Mucosa of stomach (tissue), 1 donor: ENCODE measurements at regions not wholly inside any gene's neighbourhood (a gene's known extent, or its start where the extent isn't known, plus 50 kb on each side); places are given as distances from the start of the nearest gene placed in this dataset.
"Not testable (repeated sequence)": the region's sequence is repeated elsewhere in the genome, so short reads cannot be mapped to it uniquely, and the experiment has no call there.

ENCODE experiments used
- H3K27me3 ChIP-seq: one replicate; pipeline ENCODE4 v1.7.0; 2013; ENCODE audit warnings: mild to moderate bottlenecking, low read length; ENCODE audit not compliant: control insufficient read depth, insufficient read depth
- H3K36me3 ChIP-seq: one replicate; pipeline ENCODE4 v1.7.0; 2013; ENCODE audit warnings: low read length; ENCODE audit not compliant: control insufficient read depth, insufficient read depth
- H3K4me1 ChIP-seq: one replicate; pipeline ENCODE4 v1.7.0; 2013; ENCODE audit warnings: mild to moderate bottlenecking, low read length; ENCODE audit not compliant: control insufficient read depth, insufficient read depth
- H3K4me3 ChIP-seq: one replicate; pipeline ENCODE4 v1.7.0; 2013; ENCODE audit warnings: low read length
- H3K9ac ChIP-seq: one replicate; pipeline ENCODE4 v1.7.0; 2013; ENCODE audit warnings: mild to moderate bottlenecking, low read length, moderate library complexity
- H3K9me3 ChIP-seq: one replicate; pipeline ENCODE4 v1.7.0; 2013; ENCODE audit warnings: mild to moderate bottlenecking, low read length, moderate library complexity; ENCODE audit not compliant: control insufficient read depth
- donor health status: Pancreatic carcinoma.

GRCh38 chr7:114364151-114364550 is 50.5 kb upstream of the FOXP2 start:
- H3K9ac ChIP-seq: no peak overlapping the region
- H3K36me3 ChIP-seq: no peaks in the 10 kb centered on the region
- no peaks in the 10 kb centered on the region for H3K27me3 ChIP-seq
- H3K4me3 ChIP-seq: no peak overlapping the region
- no peaks in the 10 kb centered on the region for H3K4me1 ChIP-seq
- H3K9me3 ChIP-seq: no peaks in the 10 kb centered on the region

DNA sequence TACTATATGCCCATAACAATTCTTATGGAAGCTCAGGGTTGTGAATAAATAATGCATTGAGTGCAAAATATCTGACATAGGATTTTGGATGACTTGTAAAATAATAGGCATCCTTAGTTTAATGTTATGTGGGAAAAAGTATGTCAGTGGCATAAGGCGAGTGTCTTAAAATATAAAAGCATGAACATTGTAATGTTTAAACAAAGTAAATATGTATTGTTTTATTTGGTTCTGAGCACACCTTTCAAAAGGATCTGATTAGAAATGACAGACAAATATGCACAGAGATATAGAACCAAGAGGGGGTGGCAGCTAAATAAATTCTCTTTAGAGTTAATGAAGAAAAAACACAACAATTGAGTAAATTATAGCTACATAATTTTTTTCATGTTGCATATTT is 51.3 kb upstream of the FOXP2 start:
- no peaks in the 10 kb centered on the region for H3K36me3 ChIP-seq
- H3K4me3 ChIP-seq: no peak overlapping the region
- no peak overlapping the region for H3K9ac ChIP-seq
- no peaks in the 10 kb centered on the region for H3K4me1 ChIP-seq
- H3K9me3 ChIP-seq: no peaks in the 10 kb centered on the region
- no peaks in the 10 kb centered on the region for H3K27me3 ChIP-seq

DNA sequence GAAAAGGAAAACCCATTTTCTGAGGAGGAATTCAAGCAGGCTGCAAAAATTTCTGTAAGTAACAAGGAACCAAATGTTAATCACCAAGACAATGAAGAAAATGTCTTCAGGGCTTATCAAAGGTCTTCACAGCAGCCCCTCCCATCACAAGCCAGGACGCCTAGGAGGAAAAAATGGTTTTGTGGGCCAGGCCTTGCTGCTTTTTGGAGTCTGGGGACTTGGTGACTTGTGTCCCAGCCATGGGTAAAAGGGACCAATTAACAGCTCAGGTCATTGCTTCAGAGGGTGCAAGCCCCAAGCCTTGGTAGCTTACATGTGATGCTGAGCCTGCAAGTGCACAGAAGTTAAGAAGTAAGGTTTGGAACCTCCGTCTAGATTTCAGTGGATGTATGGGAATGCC is 55.7 kb upstream of the FOXP2 start:
- H3K4me3 ChIP-seq: no peak overlapping the region
- no peaks in the 10 kb centered on the region for H3K9me3 ChIP-seq
- no peaks in the 10 kb centered on the region for H3K36me3 ChIP-seq
- H3K4me1 ChIP-seq: no peaks in the 10 kb centered on the region
- H3K27me3 ChIP-seq: no peaks in the 10 kb centered on the region
- H3K9ac ChIP-seq: no peak overlapping the region

GRCh38 chr7:114356133-114356532 is 58.5 kb upstream of the FOXP2 start:
- Histone ChIP-seq H3K27me3 (no peaks in the 10 kb centered on the region), H3K9me3 (no peaks in the 10 kb centered on the region), H3K4me1 (no peaks in the 10 kb centered on the region), H3K9ac (no peak overlapping the region), H3K4me3 (no peak overlapping the region), H3K36me3 (no peaks in the 10 kb centered on the region)

- Histone ChIP-seq H3K36me3 (no peaks in the 10 kb centered on the region), H3K9me3 (no peaks in the 10 kb centered on the region), H3K27me3 (no peaks in the 10 kb centered on the region), H3K9ac (no peak overlapping the region), H3K4me3 (no peak overlapping the region), H3K4me1 (no peaks in the 10 kb centered on the region)
These were observed 60.3 kb upstream of the FOXP2 start for GRCh38 chr7:114354306-114354705.

DNA sequence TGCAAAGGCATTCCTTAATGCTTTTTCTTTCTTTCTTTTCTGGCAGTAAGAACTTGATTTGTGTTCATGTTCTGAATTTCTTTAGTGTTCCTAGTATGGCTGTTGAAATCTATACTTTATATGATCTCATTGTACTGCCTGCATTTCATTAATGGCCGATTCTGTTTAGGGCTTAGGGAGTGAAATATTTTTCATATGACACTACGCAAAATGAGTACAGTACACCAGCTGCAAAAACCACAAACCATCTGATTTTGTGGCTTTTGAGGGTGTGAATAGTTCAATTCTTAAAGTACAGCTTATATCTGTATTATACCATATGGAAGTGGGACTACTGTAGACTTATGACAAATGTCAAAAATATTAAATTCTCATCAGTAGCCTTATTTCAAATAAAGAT is 69.1 kb upstream of the FOXP2 start:
- Histone ChIP-seq H3K9ac (no peak overlapping the region), H3K27me3 (no peaks in the 10 kb centered on the region), H3K4me3 (no peak overlapping the region), H3K36me3 (no peaks in the 10 kb centered on the region), H3K4me1 (no peaks in the 10 kb centered on the region), H3K9me3 (no peaks in the 10 kb centered on the region)

DNA sequence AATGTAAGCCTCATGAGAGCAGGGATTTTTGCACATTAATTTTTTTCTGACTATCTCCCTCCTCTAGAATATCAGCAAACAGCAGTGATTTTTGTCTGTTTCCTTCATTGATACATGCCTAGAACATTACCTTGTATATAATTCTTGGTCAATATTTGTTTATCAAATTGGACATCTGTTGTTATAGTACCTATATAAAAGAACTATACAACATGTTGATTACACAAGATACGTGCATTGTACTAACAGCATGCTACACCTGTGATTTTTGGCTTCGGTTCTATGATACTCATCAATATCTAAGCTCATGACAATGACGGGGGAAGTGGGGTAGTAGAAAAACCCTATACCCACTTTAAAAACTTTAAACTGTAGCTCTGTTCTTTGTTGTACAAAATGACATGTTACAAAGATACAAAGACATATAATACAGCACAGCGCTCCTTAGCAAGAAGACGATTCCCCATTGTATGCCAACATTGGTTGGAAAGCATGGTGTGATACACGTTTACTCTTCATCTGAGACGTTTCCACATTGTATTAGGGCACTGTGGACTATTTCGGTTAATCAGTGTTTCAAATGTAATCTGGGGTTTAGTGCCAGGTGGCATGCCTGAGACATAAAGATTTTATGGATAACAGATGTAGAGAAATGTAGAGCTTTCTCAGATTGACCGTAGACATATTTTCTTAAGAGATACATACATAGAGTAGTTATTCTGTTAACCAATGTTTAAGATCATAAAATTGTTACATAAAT is 70.5 kb upstream of the FOXP2 start:
- Histone ChIP-seq H3K9ac (no peak overlapping the region), H3K9me3 (no peaks in the 10 kb centered on the region), H3K4me1 (no peaks in the 10 kb centered on the region), H3K36me3 (no peaks in the 10 kb centered on the region), H3K27me3 (no peaks in the 10 kb centered on the region), H3K4me3 (no peak overlapping the region)

DNA sequence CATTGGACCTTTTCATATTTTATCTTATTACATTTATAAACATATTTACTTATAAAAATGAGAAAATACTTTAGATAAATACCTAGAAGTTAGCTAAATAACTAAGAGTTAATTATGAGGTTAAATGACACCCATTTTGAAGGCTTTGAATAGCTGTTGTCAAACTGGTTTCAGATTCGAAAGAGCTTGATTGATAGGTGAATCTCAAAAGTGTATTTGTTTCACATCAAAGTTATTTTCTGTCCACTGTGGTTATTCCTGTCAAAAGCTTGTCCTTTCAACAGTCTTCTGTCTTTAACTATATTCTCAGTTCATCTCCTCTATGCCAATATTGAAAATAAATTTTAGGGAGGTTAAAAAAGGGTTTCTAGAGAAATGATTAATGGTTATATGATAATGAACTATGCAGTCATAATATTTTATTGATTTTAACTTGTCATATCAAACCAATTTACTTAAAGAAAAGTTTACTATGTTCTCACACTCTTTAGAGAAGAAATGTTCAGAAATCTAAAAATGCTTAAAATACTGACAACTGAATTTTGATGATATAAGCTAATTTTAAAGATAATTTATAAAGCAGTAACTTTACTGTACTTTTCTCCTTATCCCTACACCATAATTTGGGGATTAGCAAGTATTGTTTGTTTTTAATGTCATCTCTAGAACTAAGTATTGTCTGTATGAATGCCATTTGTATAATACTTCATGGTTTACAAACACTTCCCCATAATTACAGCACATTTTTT is 72.0 kb upstream of the FOXP2 start:
- Histone ChIP-seq H3K4me1 (no peaks in the 10 kb centered on the region), H3K4me3 (no peak overlapping the region), H3K9me3 (no peaks in the 10 kb centered on the region), H3K27me3 (no peaks in the 10 kb centered on the region), H3K9ac (no peak overlapping the region), H3K36me3 (no peaks in the 10 kb centered on the region)

- Histone ChIP-seq H3K4me1 (no peaks in the 10 kb centered on the region), H3K9ac (no peak overlapping the region), H3K4me3 (no peak overlapping the region), H3K9me3 (no peaks in the 10 kb centered on the region), H3K36me3 (no peaks in the 10 kb centered on the region), H3K27me3 (no peaks in the 10 kb centered on the region)
These were observed 73.0 kb upstream of the FOXP2 start for GRCh38 chr7:114341648-114342047.

GRCh38 chr7:114334989-114335388 is 79.6 kb upstream of the FOXP2 start:
- Histone ChIP-seq H3K36me3 (no peaks in the 10 kb centered on the region), H3K4me1 (no peaks in the 10 kb centered on the region), H3K9ac (no peak overlapping the region), H3K27me3 (no peaks in the 10 kb centered on the region), H3K9me3 (no peaks in the 10 kb centered on the region), H3K4me3 (no peak overlapping the region)

- H3K9me3 ChIP-seq, H3K9ac ChIP-seq, H3K4me3 ChIP-seq, H3K27me3 ChIP-seq, H3K36me3 ChIP-seq, H3K4me1 ChIP-seq: not testable (repeated sequence)
These were observed 85.2 kb upstream of the FOXP2 start for GRCh38 chr7:114329458-114329857.

- Histone ChIP-seq H3K4me1 (no peaks in the 10 kb centered on the region), H3K9me3 (no peaks in the 10 kb centered on the region), H3K9ac (no peak overlapping the region), H3K27me3 (no peaks in the 10 kb centered on the region), H3K36me3 (no peaks in the 10 kb centered on the region), H3K4me3 (no peak overlapping the region)
These were observed 97.0 kb upstream of the FOXP2 start for GRCh38 chr7:114317450-114318098.
